RWPE2 (cell line): ENCODE measurements at regions not wholly inside any gene's neighbourhood (a gene's known extent, or its start where the extent isn't known, plus 50 kb on each side); places are given as distances from the start of the nearest gene placed in this dataset.

Source experiments
- ATAC-seq: fragments of 200-7000 bp; cut with Tn5 transposase; 3 replicates; pipeline ENCODE4 v1.9.1; 2021; ENCODE audit warnings: low read depth
- DNase-seq: peaks from one replicate; pipeline ENCODE4 v3.0.0-alpha.2; 2020; ENCODE audit warnings: low spot score
- H3K27ac ChIP-seq: fragments of 450-650 bp; 2 replicates; pipeline ENCODE4 v1.5.1; 2017; ENCODE audit warnings: mild to moderate bottlenecking; ENCODE audit not compliant: poor library complexity, severe bottlenecking
- H3K27me3 ChIP-seq: fragments of 250-450 bp; sonication (Bioruptor Pico); 2 replicates; pipeline ENCODE4 v1.5.1; 2021; ENCODE audit warnings: mild to moderate bottlenecking, moderate library complexity; ENCODE audit not compliant: insufficient read depth, poor library complexity, severe bottlenecking
- H3K36me3 ChIP-seq: fragments of 250-450 bp; sonication (Bioruptor Pico); 2 replicates; pipeline ENCODE4 v1.5.1; 2020; ENCODE audit warnings: low read depth, mild to moderate bottlenecking, moderate library complexity
- H3K4me1 ChIP-seq: fragments of 250-450 bp; sonication (Bioruptor Pico); 2 replicates; pipeline ENCODE4 v1.5.1; 2021; ENCODE audit warnings: mild to moderate bottlenecking, moderate library complexity; ENCODE audit not compliant: insufficient read depth, poor library complexity, severe bottlenecking
- H3K4me3 ChIP-seq: fragments of 250-450 bp; sonication (Bioruptor Pico); 2 replicates; pipeline ENCODE4 v1.5.1; 2021; ENCODE audit warnings: mild to moderate bottlenecking, moderate library complexity; ENCODE audit not compliant: severe bottlenecking
- H3K9me3 ChIP-seq: fragments of 250-450 bp; sonication (Bioruptor Pico); 2 replicates; pipeline ENCODE4 v1.5.1; 2021; ENCODE audit warnings: mild to moderate bottlenecking, moderate library complexity; ENCODE audit not compliant: severe bottlenecking
- CTCF ChIP-seq: fragments of 450-650 bp; IDR thresholded peaks from one replicate; pipeline ENCODE4 v1.5.1; 2017; ENCODE audit warnings: mild to moderate bottlenecking, moderate library complexity; ENCODE audit not compliant: poor library complexity, severe bottlenecking

GRCh38 chr20:24407151-24407550 lies 62.3 kb upstream of the SYNDIG1 start:
- Histone ChIP-seq H3K9me3 (no peaks in the 10 kb centered on the region), H3K27ac (no peak overlapping the region), H3K36me3 (no peaks in the 10 kb centered on the region), H3K4me1 (no peaks in the 10 kb centered on the region), H3K27me3 (no peaks in the 10 kb centered on the region), H3K4me3 (no peak overlapping the region)
- no peak for TF ChIP-seq CTCF
- no peak for ATAC-seq
- DNase-seq, result no peak

GRCh38 chr20:24406750-24407149 lies 62.7 kb upstream of the SYNDIG1 start:
- H3K4me1 ChIP-seq, result no peaks in the 10 kb centered on the region
- H3K27me3 ChIP-seq, result no peaks in the 10 kb centered on the region
- no peaks in the 10 kb centered on the region for H3K9me3 ChIP-seq
- DNase-seq (no peak), ATAC-seq (peak; percentile 31; the same call in 1 of the 3 replicates)
- H3K4me3 ChIP-seq, result no peak overlapping the region
- no peak overlapping the region for H3K27ac ChIP-seq
- H3K36me3 ChIP-seq, result no peaks in the 10 kb centered on the region
- no peak for TF ChIP-seq CTCF

- H3K4me1 ChIP-seq, result no peaks in the 10 kb centered on the region
- H3K36me3 ChIP-seq, result no peaks in the 10 kb centered on the region
- H3K4me3 ChIP-seq, result no peak overlapping the region
- TF ChIP-seq CTCF, result no peak
- H3K9me3 ChIP-seq, result no peaks in the 10 kb centered on the region
- peaks cover 2% of the 10 kb centered on the region for H3K27me3 ChIP-seq
- H3K27ac ChIP-seq, result no peak overlapping the region
- ATAC-seq (no peak), DNase-seq (no peak)
Measured at GRCh38 chr20:24406251-24406650, 63.2 kb upstream of the SYNDIG1 start.

- Histone ChIP-seq H3K4me1 (no peaks in the 10 kb centered on the region), H3K27ac (no peak overlapping the region), H3K36me3 (no peaks in the 10 kb centered on the region), H3K27me3 (peaks cover 2% of the 10 kb centered on the region), H3K4me3 (no peak overlapping the region), H3K9me3 (no peaks in the 10 kb centered on the region)
- no peak for TF ChIP-seq CTCF
- DNase-seq (no peak), ATAC-seq (no peak)
Measured at GRCh38 chr20:24405810-24406209, 63.6 kb upstream of the SYNDIG1 start.

- Histone ChIP-seq H3K9me3 (no peaks in the 10 kb centered on the region), H3K27ac (no peak overlapping the region), H3K4me1 (no peaks in the 10 kb centered on the region), H3K36me3 (no peaks in the 10 kb centered on the region), H3K27me3 (peaks cover 2% of the 10 kb centered on the region), H3K4me3 (no peak overlapping the region)
- TF ChIP-seq CTCF, result no peak
- peak; percentile 64 for ATAC-seq
- no peak for DNase-seq
Measured at GRCh38 chr20:24403406-24403805, 66.0 kb upstream of the SYNDIG1 start.
